Nucleus accumbens (tissue), 56 donors: ENCODE measurements at regions not wholly inside any gene's neighbourhood (a gene's known extent, or its start where the extent isn't known, plus 50 kb on each side); places are given as distances from the start of the nearest gene placed in this dataset.

Experiments used
- DNase-seq, 56 donors: peaks; one replicate each; lab custom pipeline; 2025; lab: John Stamatoyannopoulos, UW

DNA sequence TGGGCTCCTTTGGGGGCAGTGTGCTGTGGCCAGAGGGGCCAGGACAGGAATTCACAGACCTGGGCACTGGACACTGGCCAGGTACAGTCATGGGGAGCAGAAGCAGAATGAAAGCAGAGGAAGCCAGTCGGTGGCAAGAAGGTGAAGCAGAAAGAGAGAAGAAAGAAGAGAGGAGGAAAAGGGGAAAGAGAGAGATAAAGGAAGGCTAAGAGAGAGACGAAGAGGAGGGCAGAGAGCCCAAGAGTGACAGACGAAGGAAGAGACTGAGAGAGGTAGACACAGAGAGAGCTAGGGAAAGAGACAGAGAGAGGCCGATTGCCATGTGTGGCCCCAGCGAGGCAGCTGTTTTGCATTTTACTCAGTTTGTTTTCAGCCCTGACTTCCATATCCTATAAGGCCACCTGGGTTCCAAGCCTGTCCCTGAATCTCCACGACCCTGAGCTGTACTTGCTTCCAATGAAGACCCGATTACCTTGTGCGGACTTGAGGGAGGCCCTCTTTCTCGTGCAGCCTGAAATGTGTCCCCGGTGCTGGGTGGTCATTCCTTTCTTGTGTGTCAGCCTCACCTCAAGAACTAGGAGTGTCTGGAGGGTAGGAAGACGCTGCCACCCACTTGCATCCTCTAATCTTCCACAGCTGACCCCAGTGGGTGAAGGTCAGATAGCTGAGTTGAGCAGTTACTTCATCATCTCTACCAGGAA is 73.9 kb downstream of the LSM3 start:
- DNase-seq, result no peak

DNA sequence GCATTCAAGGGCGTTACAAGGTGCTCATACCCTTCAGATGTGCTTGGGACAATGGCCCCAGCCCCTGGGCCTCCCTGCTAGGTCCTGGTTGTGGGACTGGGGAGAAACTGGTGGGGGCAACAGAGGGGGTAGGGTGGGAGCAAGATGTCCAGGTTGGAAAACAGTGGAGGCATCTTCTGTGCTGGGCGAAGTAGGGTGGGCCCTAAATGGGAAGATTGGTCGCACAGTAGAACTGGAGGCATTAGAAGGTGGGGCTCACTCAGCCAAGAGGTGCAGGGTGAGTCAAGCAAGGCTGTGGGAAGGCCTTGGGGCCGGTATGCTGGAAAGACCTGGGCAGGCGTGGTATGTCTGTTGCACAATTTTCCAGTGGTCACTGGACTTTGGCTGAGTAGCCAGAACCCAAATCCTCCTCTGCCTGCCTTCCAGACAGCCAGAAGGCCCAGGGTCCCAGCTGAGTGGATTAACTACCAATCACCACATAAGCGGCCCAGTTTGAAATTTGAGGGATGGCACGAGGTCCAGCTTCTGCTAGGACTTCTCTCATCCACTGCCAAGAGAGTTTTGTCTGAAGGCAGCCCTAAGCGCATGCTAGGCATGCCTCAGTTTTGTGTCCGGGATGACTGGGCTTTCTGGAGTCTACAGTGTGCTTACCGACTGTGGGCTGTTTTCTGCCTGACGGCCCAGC is 74.5 kb downstream of the LSM3 start:
- no peak for DNase-seq

DNA sequence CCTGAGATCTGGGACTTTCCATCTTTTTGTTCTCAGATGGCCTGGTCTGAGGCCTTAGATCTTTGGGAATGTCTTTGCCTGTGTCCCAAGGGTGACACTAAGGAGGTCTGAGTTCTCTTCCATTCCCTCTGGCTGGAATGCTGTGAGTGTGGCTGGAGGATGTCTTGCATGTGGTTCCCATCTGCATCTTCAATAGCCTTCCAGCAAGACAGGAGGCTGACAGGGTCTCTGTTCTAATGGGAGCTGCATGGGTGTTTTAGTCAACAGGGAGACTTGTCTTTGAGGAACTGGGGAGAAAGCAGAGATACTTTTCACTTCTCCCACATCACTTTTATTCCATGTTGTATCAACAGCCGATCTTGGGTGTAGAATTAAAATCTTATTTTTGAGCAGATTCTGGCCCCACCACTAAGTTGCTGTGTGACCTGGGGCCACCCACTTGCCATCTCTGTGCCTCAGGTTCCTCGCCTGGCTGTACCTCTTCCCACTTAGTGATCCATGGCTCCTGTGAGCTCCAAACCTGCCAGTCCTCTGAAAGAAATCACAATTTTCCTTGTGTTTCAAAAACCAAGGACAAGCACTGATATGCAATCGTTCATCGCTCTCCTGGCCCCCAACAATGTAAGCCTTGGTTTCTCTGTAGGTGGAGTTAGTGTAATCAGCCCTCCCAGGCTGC is 75.2 kb downstream of the LSM3 start:
- no peak for DNase-seq

DNA sequence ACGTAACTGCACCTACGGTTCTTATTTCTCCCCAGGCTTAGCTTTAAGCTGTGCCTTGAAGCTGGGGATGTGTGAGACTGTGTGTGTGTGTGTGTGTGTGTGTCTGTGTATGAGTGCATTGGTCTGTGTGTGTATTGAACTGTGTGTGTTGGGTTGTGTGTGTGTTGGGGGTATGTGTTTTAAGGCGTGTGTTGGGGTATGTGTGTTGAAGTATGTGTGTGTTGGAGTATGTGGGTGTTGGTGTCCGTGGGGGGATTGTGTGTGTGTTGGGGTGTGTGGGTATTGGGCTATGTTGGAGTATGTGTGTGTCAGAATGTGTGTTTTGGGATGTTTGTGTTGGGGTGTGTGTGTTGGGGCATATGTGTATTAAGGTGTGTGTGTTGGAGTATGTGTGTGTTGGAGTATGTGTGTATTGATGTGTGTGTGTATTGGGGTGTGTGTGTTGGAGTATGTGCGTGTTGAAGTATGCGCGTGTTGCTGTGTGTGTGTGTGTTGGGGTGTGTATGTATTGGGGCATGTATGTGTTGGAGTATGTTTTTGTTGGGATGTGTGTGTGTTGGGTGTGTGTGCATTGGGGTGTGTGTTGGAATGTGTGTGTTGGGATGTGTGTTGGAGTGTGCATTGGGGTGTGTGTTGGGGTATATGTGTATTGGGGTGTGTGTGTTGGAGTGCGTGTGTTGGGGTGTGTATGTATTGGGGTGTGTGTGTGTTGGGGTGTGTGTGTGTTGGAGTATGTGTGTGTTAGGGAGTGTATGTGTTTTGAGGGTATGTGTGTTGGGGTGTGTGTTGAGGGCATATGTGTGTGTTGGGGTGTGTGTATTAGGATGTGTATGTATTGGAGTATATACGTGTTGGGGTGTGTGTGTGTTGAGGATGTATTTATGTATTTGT is 76.4 kb downstream of the LSM3 start:
- no peak for DNase-seq

DNA sequence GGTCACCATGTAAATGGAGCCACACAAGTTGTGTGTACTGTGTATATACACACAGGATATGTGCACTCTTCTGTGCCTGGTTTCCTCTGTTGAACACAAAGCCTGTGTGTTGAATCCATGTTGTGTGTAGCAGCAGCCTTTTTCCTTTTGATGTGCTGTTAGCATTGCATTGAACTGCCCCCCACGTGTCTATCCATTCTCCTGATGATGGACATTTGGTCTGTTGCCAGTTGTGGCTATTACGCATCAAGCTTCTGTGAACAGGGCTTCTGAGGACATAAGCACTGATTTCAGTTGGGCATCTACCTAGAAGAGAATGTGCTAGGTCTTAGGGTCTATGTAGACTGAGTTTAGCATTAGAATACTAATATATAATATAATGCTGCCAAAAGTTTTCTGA is 77.4 kb downstream of the LSM3 start:
- DNase-seq, result no peak

DNA sequence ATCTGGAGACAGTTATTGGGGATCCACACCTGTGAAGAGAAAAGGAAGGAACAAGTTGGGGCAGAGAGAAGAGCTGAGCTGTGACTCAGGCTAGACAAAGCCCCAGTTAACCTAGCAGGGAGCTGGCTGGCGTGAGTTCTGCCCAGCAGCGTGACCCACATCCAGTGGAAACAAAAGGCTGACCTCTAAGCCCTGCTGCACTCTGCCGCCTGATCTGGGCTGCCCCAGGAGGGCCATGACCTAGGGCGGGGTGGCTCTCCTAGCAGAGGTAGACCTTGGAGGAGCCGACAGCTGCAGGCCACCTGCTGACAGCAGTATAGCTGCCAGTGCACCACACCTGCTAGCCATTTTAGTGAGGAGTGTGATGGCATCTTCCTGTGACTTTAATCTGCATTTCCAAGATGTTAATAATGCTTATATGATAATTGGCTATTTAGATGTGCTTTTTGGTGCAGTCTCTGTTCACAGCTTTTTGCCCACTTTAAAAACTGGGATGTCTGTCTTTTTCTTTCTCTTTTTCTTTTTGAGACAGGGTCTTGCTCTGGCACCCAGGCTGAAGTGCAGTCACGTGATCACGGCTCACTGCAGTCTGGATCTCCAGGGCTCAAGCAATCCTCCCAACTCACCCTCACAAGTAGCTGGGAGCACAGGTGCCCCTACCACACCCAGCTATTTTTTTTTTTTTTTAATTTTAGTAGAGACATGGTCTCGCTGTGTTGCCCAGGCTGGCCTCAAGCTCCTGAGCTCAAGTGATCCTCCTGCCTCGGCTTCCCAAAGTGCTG is 78.1 kb downstream of the LSM3 start:
- peak in 7 of 56 donors; percentile 5 to 40 (median 18) for DNase-seq

DNA sequence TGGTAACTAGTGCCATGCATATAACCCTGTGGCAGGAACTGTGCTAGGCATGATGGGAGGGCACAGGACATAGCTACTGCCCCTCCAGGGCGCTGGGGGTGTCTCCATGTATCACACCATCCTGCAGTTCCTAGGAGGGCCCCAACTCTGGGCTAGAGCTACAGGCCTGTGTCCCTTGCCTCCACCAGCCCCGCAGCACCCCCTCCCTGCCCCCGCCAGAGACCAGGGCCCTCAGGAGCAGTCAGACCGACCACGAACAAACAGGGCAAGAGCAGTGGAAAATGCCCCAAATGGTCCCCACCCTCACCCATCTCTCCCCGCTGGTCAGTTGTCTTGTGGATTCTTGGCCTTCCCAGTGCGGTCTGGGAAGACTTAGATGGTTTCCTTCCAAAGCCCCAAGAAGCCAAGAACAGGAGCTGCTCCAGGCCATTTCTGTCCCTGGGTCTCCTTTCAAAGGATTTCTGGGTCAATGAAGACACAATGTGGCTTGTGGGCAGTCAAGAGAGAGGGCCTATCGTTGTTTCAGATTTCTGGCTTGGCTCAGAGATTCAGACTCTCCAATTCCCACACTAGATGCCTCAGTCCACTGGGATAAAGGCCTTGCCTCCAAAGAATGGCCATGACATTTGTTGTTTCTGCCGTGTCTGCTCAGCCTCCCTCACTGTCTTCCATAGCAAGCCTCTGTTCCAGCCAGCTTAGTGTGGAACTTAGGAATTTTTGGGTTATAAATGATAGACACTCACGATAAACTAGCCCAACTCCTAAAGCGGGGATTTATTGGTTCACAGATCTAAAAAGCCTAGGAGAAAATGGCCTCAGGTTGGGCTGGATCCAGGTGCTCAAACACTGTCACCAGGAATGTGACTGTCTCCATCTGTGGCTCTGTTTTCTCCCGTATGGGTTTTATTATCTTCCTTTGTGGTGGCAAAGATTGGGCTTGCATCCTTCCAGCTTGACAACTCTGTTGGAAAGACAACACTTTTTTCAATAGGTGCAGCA is 80.6 kb downstream of the LSM3 start:
- peak in 1 of 56 donors; percentile 10 for DNase-seq

DNA sequence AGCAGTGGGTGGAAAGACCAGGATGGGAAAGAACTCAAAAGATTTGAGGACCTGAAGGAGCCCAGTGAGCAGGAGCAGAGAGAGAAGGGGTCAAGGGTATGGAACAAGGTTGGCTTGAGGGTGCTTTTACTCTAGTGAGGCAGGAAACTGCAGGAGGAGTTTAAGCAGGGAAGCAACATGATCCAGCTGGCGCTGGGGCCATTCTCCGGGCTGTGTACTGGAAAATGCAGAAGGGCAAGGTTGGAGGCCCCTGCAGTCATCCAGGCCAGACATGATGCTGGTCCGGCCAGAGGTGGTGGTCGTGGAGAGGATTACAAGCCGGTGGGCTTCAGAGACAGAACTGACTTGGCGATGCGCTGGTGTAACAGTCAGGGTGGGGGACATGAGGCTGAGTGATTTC is 81.8 kb downstream of the LSM3 start:
- DNase-seq, result no peak

DNA sequence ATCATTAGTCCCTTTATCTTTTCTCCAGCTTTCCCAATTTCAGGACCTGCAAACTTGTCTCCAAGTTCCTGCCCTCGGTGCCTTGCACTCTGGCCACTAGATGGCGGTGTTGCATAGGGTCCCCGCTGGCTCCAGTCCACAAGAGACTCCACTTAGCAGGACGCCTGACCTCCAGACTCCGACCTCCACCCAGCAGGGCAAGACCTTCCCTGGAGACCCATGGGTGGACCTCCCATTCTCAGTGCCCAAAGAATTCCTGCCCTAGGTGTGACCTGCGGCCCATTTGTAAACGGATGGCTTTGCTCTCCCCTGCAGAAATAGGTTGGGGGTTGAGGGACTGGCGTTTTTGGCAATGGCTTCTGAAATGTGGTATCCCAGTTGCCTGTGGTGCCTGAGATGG is 82.6 kb downstream of the LSM3 start:
- DNase-seq, result peak in 52 of 56 donors; percentile 9 to 90 (median 66)

DNA sequence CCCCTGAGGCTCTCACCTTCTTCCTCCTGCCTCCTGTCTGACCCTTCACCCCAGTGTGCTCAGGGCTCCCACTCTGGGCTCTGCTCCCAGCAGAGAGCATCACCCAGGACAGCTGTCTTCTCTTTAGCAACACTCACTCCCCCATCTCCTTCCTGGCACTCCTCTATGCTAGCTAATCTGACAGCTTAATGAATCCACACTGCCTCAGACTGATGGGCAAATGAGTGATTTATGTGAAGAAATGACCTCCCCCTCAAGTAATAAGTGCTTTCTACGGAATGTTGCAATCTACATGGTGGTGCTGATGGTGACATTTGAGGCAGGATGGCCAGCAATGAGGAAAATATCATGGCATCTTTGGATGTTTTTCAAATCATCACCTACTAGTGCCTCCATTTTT is 83.6 kb downstream of the LSM3 start:
- no peak for DNase-seq

DNA sequence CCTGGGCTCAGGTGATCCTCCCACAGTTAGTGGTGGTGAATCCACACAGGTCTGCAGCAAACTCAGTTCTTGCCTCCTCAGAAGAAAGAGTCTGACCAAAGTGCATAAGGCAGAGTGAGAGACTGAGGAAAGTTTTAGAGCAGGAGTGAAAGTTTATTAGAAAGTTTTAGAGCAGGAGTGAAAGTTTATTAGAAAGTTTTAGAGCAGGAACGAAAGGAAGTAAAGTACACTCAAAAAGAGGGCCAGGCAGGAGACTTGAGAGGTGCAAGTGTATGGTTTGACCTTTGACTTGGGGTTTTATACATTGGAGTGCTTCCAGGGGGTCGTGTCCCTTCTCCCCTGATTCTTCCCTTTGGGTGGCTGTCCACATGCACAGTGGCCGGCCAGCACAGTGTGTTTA is 84.2 kb downstream of the LSM3 start:
- no peak for DNase-seq

DNA sequence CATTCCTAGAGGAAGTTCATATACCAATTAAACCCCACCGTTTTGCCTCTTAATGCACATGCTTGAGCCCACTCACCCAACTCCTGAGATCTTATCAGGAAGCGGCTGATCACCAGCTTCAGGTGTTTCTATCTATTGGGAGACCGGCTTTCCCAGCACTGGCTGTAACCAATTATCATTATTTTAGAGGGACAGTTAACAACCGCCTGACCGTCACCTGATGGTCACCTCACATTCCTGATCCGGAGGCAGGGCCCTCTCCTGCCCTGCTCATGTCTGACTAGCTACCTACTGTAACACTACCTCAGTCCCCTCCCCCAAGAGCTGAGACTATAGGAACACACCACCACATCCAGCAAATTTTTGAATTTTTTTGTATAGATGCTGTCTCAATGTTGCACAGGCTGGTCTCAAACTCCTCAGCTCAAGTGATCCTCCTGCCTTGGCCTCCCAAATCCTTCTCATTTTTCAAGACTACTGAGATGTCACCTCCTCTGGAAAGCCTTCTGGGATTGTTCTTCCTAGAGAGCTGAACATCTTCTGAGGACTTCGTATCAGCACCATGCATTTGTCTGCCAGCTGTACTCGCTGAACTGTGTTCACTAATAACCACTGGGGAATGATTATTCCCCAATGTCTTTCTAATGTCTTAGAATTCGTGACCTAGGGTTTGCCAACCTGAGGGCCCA is 84.8 kb downstream of the LSM3 start:
- DNase-seq, result no peak

DNA sequence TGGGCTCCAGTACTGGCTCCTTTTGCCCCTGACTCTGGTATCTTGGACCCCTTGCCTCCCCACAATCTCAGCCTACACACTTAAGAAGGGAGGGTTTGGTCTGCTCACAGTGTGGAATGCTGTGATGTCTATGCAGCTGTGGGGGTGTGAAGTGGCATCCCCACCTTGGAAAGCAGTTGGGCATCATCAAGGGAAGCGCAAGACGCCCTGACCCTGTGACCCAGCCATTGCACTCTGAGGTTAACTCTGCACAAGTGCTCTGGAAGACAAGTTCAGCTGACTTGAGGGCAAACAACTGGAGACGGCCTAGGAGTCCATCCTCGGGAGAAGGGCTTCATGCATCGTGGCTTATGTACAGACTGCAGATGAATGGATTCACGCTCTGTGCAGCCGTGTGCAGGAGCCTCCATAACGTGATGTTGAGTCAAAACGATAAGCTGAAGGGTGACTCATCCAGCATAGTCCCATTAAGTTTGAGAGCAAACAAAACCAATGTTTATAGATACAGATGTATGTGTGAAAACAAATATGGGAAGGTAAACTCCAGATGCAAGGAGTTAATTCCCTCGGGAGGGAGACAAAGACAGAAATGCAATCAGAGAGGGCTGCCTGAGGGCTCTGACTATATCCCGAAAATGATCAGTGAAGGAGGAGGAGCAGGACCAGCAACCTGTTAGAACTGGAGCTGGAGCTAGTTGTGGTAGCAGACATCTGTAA is 86.8 kb downstream of the LSM3 start:
- DNase-seq, result no peak

DNA sequence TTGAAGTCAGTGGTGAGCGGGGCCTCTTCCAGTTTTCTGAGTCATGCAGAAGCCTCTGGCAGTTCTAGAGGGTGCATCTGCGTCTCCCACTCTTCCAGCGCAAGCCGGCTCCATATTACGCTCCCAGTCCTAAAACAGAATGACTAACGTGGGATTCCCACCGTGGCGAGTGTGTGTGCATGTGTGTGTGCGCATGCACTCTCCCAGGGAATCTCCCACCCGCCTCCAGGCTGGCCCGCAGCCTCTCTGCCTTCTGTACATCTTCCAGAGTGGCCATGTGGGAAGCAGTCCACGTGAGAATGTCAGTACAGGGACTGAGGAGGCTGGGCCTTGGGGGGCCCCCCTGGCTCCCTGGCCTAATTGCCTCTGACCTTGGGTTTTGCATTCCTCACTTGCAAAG is 87.7 kb downstream of the LSM3 start:
- peak in 12 of 56 donors; percentile 7 to 48 (median 26) for DNase-seq

DNA sequence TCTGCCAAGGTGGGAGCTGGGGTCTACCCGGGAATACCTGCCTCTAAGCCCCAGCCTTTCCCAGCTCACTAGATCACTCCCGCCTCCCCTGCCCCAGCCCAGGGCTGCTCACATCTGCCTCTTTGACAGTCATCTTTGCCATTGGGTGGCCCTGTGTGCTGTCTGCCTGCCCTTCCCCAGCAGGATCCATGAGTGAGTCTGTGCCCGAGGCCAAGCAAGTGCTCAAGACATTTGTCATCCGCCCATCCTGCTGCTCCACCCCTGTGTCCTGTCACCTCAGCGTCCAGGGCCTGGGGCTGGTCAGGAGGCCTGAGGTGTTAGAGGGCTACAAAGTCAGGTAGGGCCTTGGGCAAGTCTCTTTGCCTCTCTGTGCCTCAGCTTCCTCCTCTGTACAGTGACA is 89.4 kb downstream of the LSM3 start:
- DNase-seq, result no peak

DNA sequence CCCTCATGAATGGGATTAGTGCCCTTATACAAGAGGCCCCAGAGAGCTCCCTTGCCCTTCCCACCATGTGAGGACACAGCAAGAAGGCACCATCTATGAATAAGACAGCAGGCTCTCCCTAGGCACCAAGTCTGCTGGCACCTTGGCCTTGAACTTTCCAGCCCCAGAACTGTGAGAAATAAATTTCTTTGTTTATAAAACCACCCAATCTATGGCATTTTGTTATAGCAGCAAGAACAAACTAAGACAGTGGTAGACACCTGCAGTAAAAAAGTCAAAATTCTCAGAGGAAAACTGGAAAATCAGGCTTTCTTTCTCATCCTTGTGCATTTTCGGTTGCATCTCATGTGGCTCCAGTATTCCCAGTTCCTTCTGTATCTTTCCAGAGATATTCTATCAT is 90.3 kb downstream of the LSM3 start:
- DNase-seq, result no peak
